ENCODE measurements at regions not wholly inside any gene's neighbourhood (a gene's known extent, or its start where the extent isn't known, plus 50 kb on each side); places are given as distances from the start of the nearest gene placed in this dataset.

GRCh38 chr2:20521193-20521592 lies 74.3 kb downstream of the RHOB start:
- H3K4me1 ChIP-seq = peaks cover 0 to 24% (median 2%) of the 10 kb centered on the region in 4 donors
- no peak overlapping the region for H3K4me3 ChIP-seq
- no peaks in the 10 kb centered on the region for H3K27me3 ChIP-seq
- intact Hi-C loops (cut with DNase I; ENCODE audit: low total_unique reads) (no loop called here), in situ Hi-C loops (cut with MboI; ENCODE audit: low pct_ligation_motif_present in 1 of 4, low pct_unique_long_range_greater_than_20kb in 1 of 4, low sequenced_read_pairs in 3 of 4) (no loop called here)
- no peak for DNase-seq
- 82 to 95% methylated on average over 4 of the region's 4 CpGs for WGBS, 2 donors (ENCODE audit: low coverage in 1 of 2)
- TF ChIP-seq POLR2AphosphoS5 (IDR thresholded peaks at IDR 0.05) (no peak), EP300 (IDR thresholded peaks at IDR 0.05; ENCODE audit: low read depth) (no peak)
- no peak overlapping the region for H3K27ac ChIP-seq
- H3K36me3 ChIP-seq = no peaks in the 10 kb centered on the region
- no peaks in the 10 kb centered on the region for H3K9me3 ChIP-seq

- Histone ChIP-seq H3K27me3 (no peaks in the 10 kb centered on the region), H3K9me3 (no peaks in the 10 kb centered on the region), H3K36me3 (no peaks in the 10 kb centered on the region), H3K4me3 (no peak overlapping the region), H3K4me1 (peaks cover 0 to 19% (median 2%) of the 10 kb centered on the region in 4 donors), H3K27ac (no peak overlapping the region)
- intact Hi-C loops (cut with DNase I; ENCODE audit: low total_unique reads) (no loop called here), in situ Hi-C loops (cut with MboI; ENCODE audit: low pct_ligation_motif_present in 1 of 4, low pct_unique_long_range_greater_than_20kb in 1 of 4, low sequenced_read_pairs in 3 of 4) (no loop called here)
- WGBS, 2 donors (ENCODE audit: low coverage in 1 of 2) = 79% methylated on average over 11 of the region's 11 CpGs; no CpG with 5 or more reads in 1 of the 2 donors
- DNase-seq = no peak
- TF ChIP-seq POLR2AphosphoS5 (IDR thresholded peaks at IDR 0.05) (no peak), POLR2A (IDR thresholded peaks at IDR 0.05) (no peak), CTCF (IDR thresholded peaks at IDR 0.05) (no peak), EP300 (IDR thresholded peaks at IDR 0.05; ENCODE audit: low read depth) (no peak)
Observed at GRCh38 chr2:20521682-20522189, 74.9 kb downstream of the RHOB start.

GRCh38 chr2:20523073-20523798 lies 76.4 kb downstream of the RHOB start:
- 86 to 90% methylated on average over 4 to 8 of the region's 8 CpGs for WGBS, 2 donors (ENCODE audit: low coverage in 1 of 2)
- no peak for DNase-seq
- Histone ChIP-seq H3K9me3 (no peaks in the 10 kb centered on the region), H3K4me1 (peaks cover 0 to 13% (median 2%) of the 10 kb centered on the region in 4 donors), H3K4me3 (no peak overlapping the region), H3K27me3 (no peaks in the 10 kb centered on the region), H3K27ac (no peak overlapping the region), H3K36me3 (no peaks in the 10 kb centered on the region)
- intact Hi-C loops (cut with DNase I; ENCODE audit: low total_unique reads) (no loop called here), in situ Hi-C loops (cut with MboI; ENCODE audit: low pct_ligation_motif_present in 1 of 4, low pct_unique_long_range_greater_than_20kb in 1 of 4, low sequenced_read_pairs in 3 of 4) (no loop called here)
- no peak for TF ChIP-seq POLR2AphosphoS5 (IDR thresholded peaks at IDR 0.05)

GRCh38 chr2:20523799-20524187 lies 76.9 kb downstream of the RHOB start:
- DNase-seq = no peak

More at GRCh38 chr2:20523799-20524187, 76.9 kb downstream of the RHOB start:
- intact Hi-C loops (cut with DNase I; ENCODE audit: low total_unique reads) = no loop called here
- no peaks in the 10 kb centered on the region for H3K36me3 ChIP-seq
- in situ Hi-C loops (cut with MboI; ENCODE audit: low pct_ligation_motif_present in 1 of 4, low pct_unique_long_range_greater_than_20kb in 1 of 4, low sequenced_read_pairs in 3 of 4) = no loop called here
- H3K4me1 ChIP-seq = peaks cover 0 to 13% (median 2%) of the 10 kb centered on the region in 4 donors
- H3K27me3 ChIP-seq = no peaks in the 10 kb centered on the region
- H3K4me3 ChIP-seq = no peak overlapping the region
- H3K9me3 ChIP-seq = no peaks in the 10 kb centered on the region
- no peak for TF ChIP-seq EP300 (IDR thresholded peaks at IDR 0.05; ENCODE audit: low read depth)
- no peak for TF ChIP-seq CTCF (IDR thresholded peaks at IDR 0.05)
- no peak for TF ChIP-seq POLR2A (IDR thresholded peaks at IDR 0.05)
- no peak for TF ChIP-seq POLR2AphosphoS5 (IDR thresholded peaks at IDR 0.05)
- 93% methylated on average over 5 of the region's 5 CpGs; no CpG with 5 or more reads in 1 of the 2 donors for WGBS, 2 donors (ENCODE audit: low coverage in 1 of 2)
- H3K27ac ChIP-seq = no peak overlapping the region
